A549 (cell line): ENCODE measurements at regions not wholly inside any gene's neighbourhood (a gene's known extent, or its start where the extent isn't known, plus 50 kb on each side); places are given as distances from the start of the nearest gene placed in this dataset.
A peak's percentile ranks its signal among the peaks of the same experiment; 100 is the strongest.

Experiments used
- ATAC-seq, 2 experiments: fragments of 200-7000 bp in 1 of 2; fragments of >200 bp in 1 of 2; cut with Nextera tagmentation in 1 of 2; cut with Tn5 transposase in 1 of 2; 3 replicates each; pipeline versions ENCODE4 v1.8.0 to v1.9.1; 2018 to 2020; ENCODE audit warnings: mild to moderate bottlenecking in 1 of 2, moderate library complexity in 1 of 2
- CTCF ChIA-PET: fragments of 300-600 bp; sonication (Branson Sonifier 250); formaldehyde crosslinking; extraction: SDS; loops from one replicate; lab custom pipeline; 2021; ENCODE audit warnings: antibody characterized with exemption, inconsistent platforms; lab: Yijun Ruan, JAX
- POLR2A ChIA-PET: fragments of 350-600 bp; formaldehyde crosslinking; extraction: SDS; loops from one replicate; lab custom pipeline; 2021; ENCODE audit warnings: antibody characterized with exemption, inconsistent platforms; lab: Yijun Ruan, JAX
- DNase-seq, 2 experiments: peaks; one replicate each; pipeline versions ENCODE4 v3.0.0 to v3.0.0-alpha.2; 2011 to 2016; ENCODE audit warnings: low read depth in 1 of 2, low spot score in 1 of 2
- FAIRE-seq: peaks from 2 replicates; lab custom pipeline; 2011; peaks lifted over from hg19 to GRCh38; lab: Jason Lieb, UNC
- H3K27ac ChIP-seq, 2 experiments: fragments of >200 bp; sonication (Bioruptor Twin); formaldehyde crosslinking; 3 replicates each; pipeline ENCODE4 v1.5.1; 2016 to 2017
- H3K4me1 ChIP-seq: fragments of >200 bp; sonication (Bioruptor Twin); formaldehyde crosslinking; 3 replicates; pipeline ENCODE4 v1.6.1; 2016
- H3K4me2 ChIP-seq: fragments of >200 bp; sonication (Bioruptor Twin); formaldehyde crosslinking; 3 replicates; pipeline ENCODE4 v1.6.1; 2016
- H3K4me3 ChIP-seq: fragments of >200 bp; sonication (Bioruptor Twin); formaldehyde crosslinking; 3 replicates; pipeline ENCODE4 v1.5.1; 2016
- H3K9me3 ChIP-seq: fragments of >200 bp; sonication (Bioruptor Twin); formaldehyde crosslinking; 3 replicates; pipeline ENCODE4 v1.6.1; 2016
- CBX2 ChIP-seq: fragments of 200-600 bp; sonication (generic); IDR thresholded peaks from 2 replicates; pipeline ENCODE4 v1.6.1; 2016; ENCODE audit warnings: low read depth, mild to moderate bottlenecking, borderline replicate concordance
- EHF ChIP-seq: fragments of 250-450 bp; sonication (Bioruptor Pico); IDR thresholded peaks from 2 replicates; pipeline ENCODE4 v1.5.0; 2020; ENCODE audit warnings: mild to moderate bottlenecking
- EHMT2 ChIP-seq: fragments of 200-600 bp; sonication (generic); IDR thresholded peaks from 2 replicates; pipeline ENCODE4 v1.6.1; 2016; ENCODE audit warnings: antibody characterized with exemption, low read depth, mild to moderate bottlenecking, moderate library complexity
- FOSB ChIP-seq: fragments of 250-450 bp; sonication (Bioruptor Pico); IDR thresholded peaks from 2 replicates; pipeline ENCODE4 v1.5.0; 2020; ENCODE audit warnings: mild to moderate bottlenecking, moderate library complexity
- FOXS1 ChIP-seq: fragments of 250-450 bp; sonication (Bioruptor Pico); IDR thresholded peaks from 2 replicates; pipeline ENCODE4 v1.5.0; 2020; ENCODE audit warnings: mild to moderate bottlenecking, moderate library complexity
- HOXB5 ChIP-seq: fragments of 250-450 bp; sonication (Bioruptor Pico); IDR thresholded peaks from 2 replicates; pipeline ENCODE4 v1.5.0; 2020; ENCODE audit warnings: mild to moderate bottlenecking, moderate library complexity
- MAZ ChIP-seq: fragments of 150-350 bp; IDR thresholded peaks from 2 replicates; pipeline ENCODE4 v1.6.1; 2014; ENCODE audit warnings: antibody characterized with exemption, low read depth, low read length, borderline replicate concordance
- NFE2L2 ChIP-seq: fragments of 150-350 bp; conservative IDR thresholded peaks from 2 replicates; pipeline ENCODE4 v1.6.1; 2014; ENCODE audit warnings: low read length
- NPAS2 ChIP-seq: fragments of 250-450 bp; sonication (Bioruptor Pico); IDR thresholded peaks from 2 replicates; pipeline ENCODE4 v1.8.0; 2022; ENCODE audit warnings: mild to moderate bottlenecking, moderate library complexity, borderline replicate concordance
- RAD21 ChIP-seq, 2 experiments: fragments of >200 bp in 1 of 2; sonication (Bioruptor Twin) in 1 of 2; formaldehyde crosslinking in 1 of 2; IDR thresholded peaks in 1 of 2; conservative IDR thresholded peaks in 1 of 2; 2 replicates in 1 of 2; 3 replicates in 1 of 2; pipeline ENCODE4 v1.6.1; 2012 to 2018; ENCODE audit warnings: inconsistent platforms in 1 of 2
- RCOR1 ChIP-seq: fragments of 150-350 bp; IDR thresholded peaks from 2 replicates; pipeline ENCODE4 v1.6.1; 2014; ENCODE audit warnings: antibody characterized with exemption, low read length, low read depth
- SMC3 ChIP-seq: fragments of >200 bp; sonication (Bioruptor Twin); formaldehyde crosslinking; IDR thresholded peaks from 3 replicates; pipeline ENCODE4 v1.6.1; 2018; ENCODE audit warnings: inconsistent platforms
- TFCP2L1 ChIP-seq: fragments of 250-450 bp; sonication (Bioruptor Pico); IDR thresholded peaks from 2 replicates; pipeline ENCODE4 v1.5.0; 2021; ENCODE audit warnings: mild to moderate bottlenecking
- TP53 ChIP-seq: fragments of 250-450 bp; sonication (Bioruptor Pico); IDR thresholded peaks from 2 replicates; pipeline ENCODE4 v1.5.0; 2021; ENCODE audit warnings: mild to moderate bottlenecking, moderate library complexity
- ZC3H11A ChIP-seq: fragments of 450-650 bp; IDR thresholded peaks from 2 replicates; pipeline ENCODE4 v1.6.1; 2014; ENCODE audit warnings: antibody characterized with exemption, mild to moderate bottlenecking
- ZFP36 ChIP-seq: fragments of 450-650 bp; IDR thresholded peaks from 2 replicates; pipeline ENCODE4 v1.6.1; 2014; ENCODE audit warnings: borderline replicate concordance; ENCODE audit not compliant: partially characterized antibody
- ZNF302 ChIP-seq: fragments of 250-450 bp; sonication (Bioruptor Pico); IDR thresholded peaks from 2 replicates; pipeline ENCODE4 v1.9.0; 2021; ENCODE audit warnings: inconsistent platforms, mild to moderate bottlenecking, moderate library complexity
- WGBS: methylation state at CpG from one replicate; pipeline ENCODE4 v1.1.6; 2017; ENCODE audit errors: missing lambda C conversion rate; 5-methylcytosine and 5-hydroxymethylcytosine counted together
- TF ChIP-seq, protein P1 (sequence below): fragments of >200 bp; sonication (Bioruptor Twin); formaldehyde crosslinking; IDR thresholded peaks from 2 replicates; pipeline ENCODE4 v1.6.1; 2016
- TF ChIP-seq, protein P2 (sequence below): fragments of 150-350 bp; IDR thresholded peaks from 2 replicates; pipeline ENCODE4 v1.6.1; 2014; ENCODE audit warnings: low read depth, mild to moderate bottlenecking, low read length
- TF ChIP-seq, protein P3 (sequence below): fragments of 450-650 bp; IDR thresholded peaks from 2 replicates; pipeline ENCODE4 v1.6.1; 2014; ENCODE audit warnings: antibody characterized with exemption
- TF ChIP-seq, protein P4 (sequence below): fragments of >200 bp; sonication (Bioruptor Twin); formaldehyde crosslinking; IDR thresholded peaks from 3 replicates; pipeline ENCODE4 v1.6.1; 2016

DNA sequence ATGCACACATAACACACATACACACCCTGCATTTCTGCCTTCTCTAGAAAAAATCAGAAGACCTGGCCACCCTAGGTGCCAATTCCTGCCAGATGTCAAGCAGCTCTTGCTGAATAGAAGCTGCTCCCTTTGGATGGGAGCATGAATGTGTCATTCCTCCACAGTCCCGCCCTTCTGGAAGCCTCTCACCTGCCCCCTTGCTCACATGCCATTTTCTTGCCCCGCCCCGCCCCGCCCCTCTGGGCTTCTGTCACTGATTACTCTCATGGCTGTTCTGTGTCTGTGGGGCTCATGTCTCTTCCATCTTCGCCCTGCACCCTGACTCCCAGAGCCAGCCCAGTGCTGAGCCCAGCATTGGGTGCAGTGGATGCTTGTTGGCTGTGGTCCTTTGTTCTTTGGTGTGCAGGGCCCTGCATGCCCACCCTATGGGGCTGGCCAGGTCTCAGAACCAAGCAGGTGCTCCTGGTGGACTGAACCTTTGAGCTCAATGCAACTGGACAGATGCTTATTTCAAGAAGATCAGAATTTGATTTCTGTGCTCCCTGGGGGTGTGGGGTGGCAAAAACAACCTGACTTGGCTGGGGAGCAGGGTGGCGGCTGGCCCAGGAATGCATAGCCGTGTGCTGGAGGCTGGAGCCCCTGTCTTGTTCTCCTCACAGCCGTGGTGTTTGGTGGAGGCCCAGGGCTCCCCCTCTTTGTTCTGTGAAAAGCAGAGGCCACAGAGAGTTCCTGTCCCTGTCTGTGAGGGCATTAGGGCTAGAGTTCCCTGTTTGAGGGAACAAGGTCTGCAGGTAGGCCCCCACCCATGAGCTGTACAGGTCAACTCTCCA lies 140.6 kb upstream of the GLI2 start:
- Histone ChIP-seq H3K9me3 (no peaks in the 10 kb centered on the region), H3K4me2 (no peak overlapping the region), H3K4me1 (peaks cover 2% of the 10 kb centered on the region), H3K4me3 (no peak overlapping the region), H3K27ac (no peak overlapping the region)
- FAIRE-seq: no peak
- WGBS: 69% methylated on average over 5 of the region's 8 CpGs
- peak; percentile 10 to 42 for DNase-seq
- TF ChIP-seq MAZ: no peak
- no peak for TF ChIP-seq FOXS1
- ChIA-PET POLR2A (no interaction called here), CTCF (interaction anchor here (0.6 to 1.4 kb wide), 6 partner anchors 25 to 252 kb away, joined by 3 to 4 read pairs (median 4); no protein-coding TSS in a partner anchor)
- ATAC-seq: peak; percentile 27 to 63; a peak in 3 of 6 replicates

DNA sequence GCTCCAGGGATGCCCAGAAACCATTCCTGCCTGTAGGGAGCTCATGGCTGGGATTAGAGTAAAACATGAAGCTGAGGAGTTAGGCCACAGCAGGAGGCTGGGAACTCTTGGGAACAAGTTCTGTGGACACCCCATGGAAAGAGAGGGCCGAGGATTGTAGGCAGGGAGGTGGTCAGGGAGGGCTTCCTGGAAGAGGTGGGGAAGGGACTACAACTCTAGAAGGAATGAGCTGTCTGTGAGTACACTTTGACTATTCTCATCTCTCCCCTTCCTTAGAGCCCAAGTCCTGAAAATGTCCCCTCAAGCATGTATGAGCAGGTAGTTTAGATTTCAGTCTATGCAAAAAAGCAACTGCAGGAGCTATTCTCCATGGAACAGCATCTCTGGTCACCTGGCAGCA lies 139.9 kb upstream of the GLI2 start:
- CTCF ChIA-PET: interaction anchor here (0.6 to 1.4 kb wide), 7 partner anchors 16 to 181 kb away, joined by 3 to 4 read pairs (median 3); no protein-coding TSS in a partner anchor
- ATAC-seq: 0 out of 6 replicates have a peak, but pooled peaks of 1 of the 2 experiments have one; percentile 10

DNA sequence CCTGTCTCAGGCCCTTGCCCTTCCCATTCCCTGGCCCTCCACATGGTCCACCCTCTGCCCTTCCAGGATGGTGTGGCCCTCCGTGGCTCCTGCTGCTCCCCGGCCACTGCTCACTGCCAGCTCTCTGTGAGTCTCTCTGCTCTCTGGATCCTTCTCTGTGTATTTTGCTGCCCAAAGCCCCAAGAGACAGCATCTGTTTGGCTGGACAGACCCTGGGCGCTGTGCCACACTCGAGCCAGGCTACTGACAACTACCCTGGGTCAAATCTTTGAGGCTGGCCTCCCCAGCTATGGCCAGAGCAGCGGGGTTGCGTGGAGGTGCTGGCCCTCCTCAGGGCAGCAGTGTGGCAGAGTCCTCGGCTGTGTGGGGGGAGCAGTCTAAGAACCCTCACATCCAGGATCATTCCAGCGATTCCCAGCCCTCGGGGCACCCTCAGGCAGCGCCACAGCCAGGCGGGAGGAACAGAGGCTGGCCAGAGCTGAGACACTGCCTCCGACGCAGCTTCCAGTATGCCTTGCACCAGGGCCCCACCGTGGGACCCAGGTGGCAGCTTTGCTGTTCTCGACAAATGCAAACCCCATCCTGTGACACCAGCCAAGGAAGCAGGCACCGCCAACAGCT lies 139.4 kb upstream of the GLI2 start:
- ATAC-seq (peak in 1 of 2 experiments; percentile 38; a peak in 2 of 6 replicates), DNase-seq (no peak), FAIRE-seq (no peak)
- H3K9me3 ChIP-seq: no peaks in the 10 kb centered on the region
- H3K27ac ChIP-seq: no peak overlapping the region
- WGBS: 65% methylated on average over 13 of the region's 16 CpGs
- POLR2A ChIA-PET: no interaction called here
- CTCF ChIA-PET: interaction anchor here (0.8 to 1.3 kb wide), 5 partner anchors 12 to 85 kb away, joined by 3 to 4 read pairs (median 3); no protein-coding TSS in a partner anchor
- no peak overlapping the region for H3K4me2 ChIP-seq
- H3K4me1 ChIP-seq: no peaks in the 10 kb centered on the region
- no peak for TF ChIP-seq MAZ
- TF ChIP-seq, protein P1, sequence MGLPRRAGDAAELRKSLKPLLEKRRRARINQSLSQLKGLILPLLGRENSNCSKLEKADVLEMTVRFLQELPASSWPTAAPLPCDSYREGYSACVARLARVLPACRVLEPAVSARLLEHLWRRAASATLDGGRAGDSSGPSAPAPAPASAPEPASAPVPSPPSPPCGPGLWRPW: no peak
- no peak for TF ChIP-seq FOSB (CRISPR knock-in tag)
- TF ChIP-seq HOXB5 (CRISPR knock-in tag): no peak
- TF ChIP-seq, all 56 proteins: peak for 0
- no peak overlapping the region for H3K4me3 ChIP-seq

More for the DNA sequence above, 139.9 kb upstream of the GLI2 start:
- Histone ChIP-seq H3K27ac (no peak overlapping the region), H3K4me2 (no peak overlapping the region), H3K4me3 (no peak overlapping the region), H3K4me1 (no peaks in the 10 kb centered on the region), H3K9me3 (no peaks in the 10 kb centered on the region)
- no peak for DNase-seq
- FAIRE-seq: no peak
- WGBS: 21% methylated on average over 1 of the region's 1 CpG
- POLR2A ChIA-PET: no interaction called here
- TF ChIP-seq RAD21 (conservative IDR thresholded peaks at IDR 0.05 in 1 of 2, IDR thresholded peaks at IDR 0.05 in 1 of 2) (no peak), CBX2 (no peak), MAZ (no peak), ZFP36 (peak; percentile 68), SMC3 (no peak)
- TF ChIP-seq, protein P2, sequence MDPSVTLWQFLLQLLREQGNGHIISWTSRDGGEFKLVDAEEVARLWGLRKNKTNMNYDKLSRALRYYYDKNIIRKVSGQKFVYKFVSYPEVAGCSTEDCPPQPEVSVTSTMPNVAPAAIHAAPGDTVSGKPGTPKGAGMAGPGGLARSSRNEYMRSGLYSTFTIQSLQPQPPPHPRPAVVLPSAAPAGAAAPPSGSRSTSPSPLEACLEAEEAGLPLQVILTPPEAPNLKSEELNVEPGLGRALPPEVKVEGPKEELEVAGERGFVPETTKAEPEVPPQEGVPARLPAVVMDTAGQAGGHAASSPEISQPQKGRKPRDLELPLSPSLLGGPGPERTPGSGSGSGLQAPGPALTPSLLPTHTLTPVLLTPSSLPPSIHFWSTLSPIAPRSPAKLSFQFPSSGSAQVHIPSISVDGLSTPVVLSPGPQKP: no peak

DNA sequence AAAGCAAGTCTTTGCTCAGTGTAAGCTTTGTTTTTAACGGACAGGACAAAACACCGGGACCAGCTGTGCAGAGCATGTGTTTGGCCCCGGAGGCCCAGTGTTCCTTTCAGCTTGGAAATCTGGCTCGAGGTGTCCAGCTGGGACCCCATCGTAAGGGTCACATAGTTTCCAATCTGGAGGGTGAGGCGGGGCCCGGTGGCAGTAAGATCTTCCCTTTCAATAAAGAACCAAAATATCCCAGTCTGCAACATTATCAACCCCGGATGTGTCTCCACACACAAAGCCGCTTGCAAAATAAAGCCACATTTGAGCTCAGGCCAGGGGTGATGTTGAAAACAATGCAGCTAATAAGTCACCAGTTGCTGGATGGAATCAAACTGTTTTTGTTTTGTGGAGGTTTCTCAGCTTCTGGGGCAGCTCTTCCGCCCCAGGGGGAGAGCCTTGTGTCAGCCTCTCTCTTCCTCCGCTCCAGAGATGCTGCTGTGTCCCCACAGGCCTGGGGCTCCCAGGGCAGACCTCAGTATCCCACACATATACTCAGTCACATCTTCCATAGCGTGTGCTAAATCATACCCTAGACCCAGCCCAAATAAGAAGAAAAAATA lies 138.6 kb upstream of the GLI2 start:
- Histone ChIP-seq H3K4me1 (no peaks in the 10 kb centered on the region), H3K27ac (no peak overlapping the region), H3K4me3 (no peak overlapping the region), H3K9me3 (no peaks in the 10 kb centered on the region), H3K4me2 (no peak overlapping the region)
- DNase-seq (no peak), ATAC-seq (no peak), FAIRE-seq (no peak)
- CTCF ChIA-PET: interaction anchor here (1.0 to 2.1 kb wide), 4 partner anchors 12 to 284 kb away, joined by 3 to 4 read pairs (median 3); no protein-coding TSS in a partner anchor
- WGBS: 69% methylated on average over 12 of the region's 12 CpGs
- POLR2A ChIA-PET: no interaction called here
- TF ChIP-seq, protein P3, sequence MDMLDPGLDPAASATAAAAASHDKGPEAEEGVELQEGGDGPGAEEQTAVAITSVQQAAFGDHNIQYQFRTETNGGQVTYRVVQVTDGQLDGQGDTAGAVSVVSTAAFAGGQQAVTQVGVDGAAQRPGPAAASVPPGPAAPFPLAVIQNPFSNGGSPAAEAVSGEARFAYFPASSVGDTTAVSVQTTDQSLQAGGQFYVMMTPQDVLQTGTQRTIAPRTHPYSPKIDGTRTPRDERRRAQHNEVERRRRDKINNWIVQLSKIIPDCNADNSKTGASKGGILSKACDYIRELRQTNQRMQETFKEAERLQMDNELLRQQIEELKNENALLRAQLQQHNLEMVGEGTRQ: no peak
- TF ChIP-seq EHF (CRISPR knock-in tag): no peak
- no peak for TF ChIP-seq TP53 (CRISPR knock-in tag)
- TF ChIP-seq MAZ: no peak
- TF ChIP-seq FOSB (CRISPR knock-in tag): no peak
- TF ChIP-seq FOXS1: no peak
- TF ChIP-seq, protein P2: no peak
- TF ChIP-seq CBX2: no peak
- no peak for TF ChIP-seq RCOR1
- no peak for TF ChIP-seq NFE2L2
- TF ChIP-seq ZNF302 (CRISPR knock-in tag): no peak
- TF ChIP-seq EHMT2: no peak
- TF ChIP-seq TFCP2L1 (CRISPR knock-in tag): no peak
- no peak for TF ChIP-seq ZC3H11A
- no peak for TF ChIP-seq NPAS2 (CRISPR knock-in tag)
- TF ChIP-seq, protein P4, sequence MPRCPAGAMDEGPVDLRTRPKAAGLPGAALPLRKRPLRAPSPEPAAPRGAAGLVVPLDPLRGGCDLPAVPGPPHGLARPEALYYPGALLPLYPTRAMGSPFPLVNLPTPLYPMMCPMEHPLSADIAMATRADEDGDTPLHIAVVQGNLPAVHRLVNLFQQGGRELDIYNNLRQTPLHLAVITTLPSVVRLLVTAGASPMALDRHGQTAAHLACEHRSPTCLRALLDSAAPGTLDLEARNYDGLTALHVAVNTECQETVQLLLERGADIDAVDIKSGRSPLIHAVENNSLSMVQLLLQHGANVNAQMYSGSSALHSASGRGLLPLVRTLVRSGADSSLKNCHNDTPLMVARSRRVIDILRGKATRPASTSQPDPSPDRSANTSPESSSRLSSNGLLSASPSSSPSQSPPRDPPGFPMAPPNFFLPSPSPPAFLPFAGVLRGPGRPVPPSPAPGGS: no peak
